ENCODE measurements at regions not wholly inside any gene's neighbourhood (a gene's known extent, or its start where the extent isn't known, plus 50 kb on each side); places are given as distances from the start of the nearest gene placed in this dataset.
"Not testable (repeated sequence)": the region's sequence is repeated elsewhere in the genome, so short reads cannot be mapped to it uniquely, and the experiment has no call there.

- CTCF ChIA-PET (ENCODE audit: partially characterized antibody) = interaction anchor here (0.6 to 0.9 kb wide), 2 partner anchors 15 to 1150 kb away, joined by 3 to 4 read pairs; no protein-coding TSS in a partner anchor
- H3K36me3 ChIP-seq (ENCODE audit: control insufficient read depth in 2 of 4, insufficient read depth in 4 of 4, low read length in 3 of 4) = not testable (repeated sequence)
Measured at GRCh38 chr1:60688221-60688620, 394.1 kb upstream of the NFIA start.

More at GRCh38 chr1:60688221-60688620, 394.1 kb upstream of the NFIA start:
- H2AK5ac ChIP-seq (ENCODE audit: low read depth, low read length); H2BK5ac ChIP-seq (ENCODE audit: low read depth, low read length); DNase-seq (ENCODE audit: low read depth in 1 of 2, low spot score in 2 of 2); H3K23me2 ChIP-seq (ENCODE audit: low read depth, low read length); H2BK15ac ChIP-seq (ENCODE audit: low read length); H2BK120ac ChIP-seq (replicated peaks; ENCODE audit: low read depth, low read length); H3K4ac ChIP-seq (replicated peaks; ENCODE audit: insufficient read length, low read depth, low read length); H3K9me3 ChIP-seq (ENCODE audit: insufficient read depth in 2 of 2, low read depth in 1 of 2, low read length in 1 of 2); H4K91ac ChIP-seq (replicated peaks; ENCODE audit: insufficient read length, low read length); H3K4me1 ChIP-seq (replicated peaks in 1 of 4; ENCODE audit: control insufficient read depth in 3 of 4, insufficient read depth in 4 of 4, low read length in 3 of 4); H3K27ac ChIP-seq (ENCODE audit: low read depth, low read length); H3K9ac ChIP-seq (replicated peaks in 1 of 4; ENCODE audit: extremely low read depth in 1 of 4, low read depth in 3 of 4, low read length in 3 of 4); H2BK20ac ChIP-seq (ENCODE audit: low read length); POLR2A ChIA-PET (ENCODE audit: partially characterized antibody); H2AFZ ChIP-seq (ENCODE audit: low read length); H4K5ac ChIP-seq (ENCODE audit: insufficient read length, low read depth, low read length); H3K4me2 ChIP-seq (ENCODE audit: insufficient read depth in 1 of 2, low read depth in 2 of 2, low read length in 2 of 2); H4K8ac ChIP-seq (ENCODE audit: extremely low read depth, insufficient read depth, low read length); H3K18ac ChIP-seq (ENCODE audit: extremely low read depth, low read length); H3K23ac ChIP-seq (ENCODE audit: insufficient read length); H3K56ac ChIP-seq (replicated peaks; ENCODE audit: insufficient read length, low read depth, low read length); H2BK12ac ChIP-seq (ENCODE audit: low read depth, low read length); H3K27me3 ChIP-seq (replicated peaks in 1 of 4; ENCODE audit: control insufficient read depth in 3 of 4, extremely low read depth in 1 of 4, insufficient read depth in 3 of 4, low read length in 3 of 4); H4K20me1 ChIP-seq (replicated peaks in 1 of 2; ENCODE audit: control insufficient read depth in 1 of 2, insufficient read depth in 2 of 2, low read length in 2 of 2); H3K79me1 ChIP-seq (ENCODE audit: low read depth, low read length); H3K79me2 ChIP-seq (ENCODE audit: control insufficient read depth in 1 of 2, insufficient read depth in 2 of 2, low read length in 2 of 2); H3K14ac ChIP-seq (ENCODE audit: insufficient read length); H3K4me3 ChIP-seq (ENCODE audit: extremely low read depth in 1 of 4, insufficient read depth in 2 of 4, low read depth in 3 of 4, low read length in 4 of 4); FAIRE-seq: not testable (repeated sequence)
- 78% methylated on average over 2 of the region's 2 CpGs; no CpG with 5 or more reads in 1 of the 2 experiments for whole genome bisulfite sequencing, 2 experiments (ENCODE audit: extremely low coverage in 1 of 2, insufficient coverage in 1 of 2, insufficient read length in 1 of 2, insufficient replicate concordance in 2 of 2, low coverage in 1 of 2, low lambda C conversion rate in 2 of 2, missing lambda C conversion rate in 1 of 2)
